Left lung (tissue), 4 donors: ENCODE measurements at regions not wholly inside any gene's neighbourhood (a gene's known extent, or its start where the extent isn't known, plus 50 kb on each side); places are given as distances from the start of the nearest gene placed in this dataset.
"Not testable (repeated sequence)": the region's sequence is repeated elsewhere in the genome, so short reads cannot be mapped to it uniquely, and the experiment has no call there.

Source experiments
- ATAC-seq: fragments of 200-7000 bp; cut with Tn5 transposase; one replicate; pipeline ENCODE4 v1.9.1; 2020; ENCODE audit warnings: moderate library complexity
- DNase-seq, 4 donors: peaks; one replicate each; pipeline ENCODE4 v3.0.0-alpha.2; 2013 to 2020
- H3K27ac ChIP-seq, 2 donors: fragments of 200-600 bp; sonication (generic) in 1 of 2; one replicate each; pipeline versions ENCODE4 v1.5.0 to v1.8.0; 2020 to 2021
- H3K27me3 ChIP-seq, 2 donors: fragments of 200-600 bp; sonication (generic) in 1 of 2; one replicate each; pipeline versions ENCODE4 v1.5.0 to v1.8.0; 2020 to 2021
- H3K36me3 ChIP-seq, 2 donors: fragments of 200-600 bp; sonication (generic) in 1 of 2; one replicate each; pipeline versions ENCODE4 v1.5.0 to v1.8.0; 2020 to 2021
- H3K4me1 ChIP-seq, 2 donors: fragments of 200-600 bp; one replicate each; pipeline ENCODE4 v1.8.0; 2021
- H3K4me3 ChIP-seq, 2 donors: fragments of 200-600 bp; sonication (generic) in 1 of 2; one replicate each; pipeline versions ENCODE4 v1.5.0 to v1.8.0; 2020 to 2021; ENCODE audit warnings: mild to moderate bottlenecking in 1 of 2
- H3K9me3 ChIP-seq, 2 donors: fragments of 200-600 bp; sonication (generic) in 1 of 2; one replicate each; pipeline versions ENCODE4 v1.5.0 to v1.8.0; 2020 to 2021
- CTCF ChIP-seq, 2 donors: fragments of 200-600 bp; sonication (generic) in 1 of 2; IDR thresholded peaks; one replicate each; pipeline versions ENCODE4 v1.5.0 to v1.8.0; 2021; ENCODE audit warnings: antibody characterized with exemption in 2 of 2
- intact Hi-C, 2 donors: fragments of 100-400 bp; cut with DNase I; formaldehyde crosslinking; loops; one replicate each; pipeline versions ENCODE4 v1.11.2 to v1.14.2; 2022
- donor health status: DM: no; HTN: yes; CAD: no.
- donor health status: DM: no; HTN: no; CAD: no.

- intact Hi-C loops = no loop called here
- ATAC-seq (no peak), DNase-seq (no peak)
- no peaks in the 10 kb centered on the region for H3K27me3 ChIP-seq
- no peaks in the 10 kb centered on the region for H3K36me3 ChIP-seq
- H3K4me3 ChIP-seq = no peak overlapping the region
- no peak overlapping the region for H3K27ac ChIP-seq
- no peak for TF ChIP-seq CTCF (IDR thresholded peaks at IDR 0.05)
- H3K4me1 ChIP-seq = no peaks in the 10 kb centered on the region
- no peaks in the 10 kb centered on the region for H3K9me3 ChIP-seq
Measured at GRCh38 chrX:98296129-98296528, 1412.4 kb downstream of the RPA4 start.

- TF ChIP-seq CTCF (IDR thresholded peaks at IDR 0.05) = no peak
- DNase-seq (no peak), ATAC-seq (no peak)
- Histone ChIP-seq H3K4me3 (no peak overlapping the region), H3K9me3 (no peaks in the 10 kb centered on the region), H3K36me3 (no peaks in the 10 kb centered on the region), H3K27ac (no peak overlapping the region), H3K4me1 (no peaks in the 10 kb centered on the region), H3K27me3 (no peaks in the 10 kb centered on the region)
- intact Hi-C loops = no loop called here
Measured at GRCh38 chrX:98299785-98300184, 1416.1 kb downstream of the RPA4 start.

GRCh38 chrX:98300536-98300935, 1416.8 kb downstream of the RPA4 start:
- intact Hi-C loops, H3K9me3 ChIP-seq, H3K27ac ChIP-seq, H3K4me3 ChIP-seq, DNase-seq, ATAC-seq, H3K36me3 ChIP-seq, H3K27me3 ChIP-seq, H3K4me1 ChIP-seq: not testable (repeated sequence)

GRCh38 chrX:98331407-98331806, 1447.7 kb downstream of the RPA4 start:
- intact Hi-C loops = no loop called here
- H3K27ac ChIP-seq = no peak overlapping the region
- no peak overlapping the region for H3K4me3 ChIP-seq
- TF ChIP-seq CTCF (IDR thresholded peaks at IDR 0.05) = no peak
- DNase-seq = no peak
- no peaks in the 10 kb centered on the region for H3K36me3 ChIP-seq
- no peaks in the 10 kb centered on the region for H3K9me3 ChIP-seq
- ATAC-seq = no peak
- H3K27me3 ChIP-seq = no peaks in the 10 kb centered on the region
- H3K4me1 ChIP-seq = no peaks in the 10 kb centered on the region

GRCh38 chrX:98338544-98338943, 1454.8 kb downstream of the RPA4 start:
- H3K27ac ChIP-seq = no peak overlapping the region
- intact Hi-C loops = no loop called here
- H3K4me3 ChIP-seq = no peak overlapping the region
- H3K4me1 ChIP-seq = no peaks in the 10 kb centered on the region
- DNase-seq (no peak), ATAC-seq (no peak)
- no peaks in the 10 kb centered on the region for H3K36me3 ChIP-seq
- peaks cover 0 to 7% of the 10 kb centered on the region in 2 donors for H3K9me3 ChIP-seq
- H3K27me3 ChIP-seq = no peaks in the 10 kb centered on the region
- TF ChIP-seq CTCF (IDR thresholded peaks at IDR 0.05) = no peak

- no peaks in the 10 kb centered on the region for H3K27me3 ChIP-seq
- no peaks in the 10 kb centered on the region for H3K4me1 ChIP-seq
- H3K27ac ChIP-seq = no peak overlapping the region
- TF ChIP-seq CTCF (IDR thresholded peaks at IDR 0.05) = no peak
- ATAC-seq = no peak
- intact Hi-C loops = no loop called here
- no peaks in the 10 kb centered on the region for H3K9me3 ChIP-seq
- DNase-seq = no peak
- no peaks in the 10 kb centered on the region for H3K36me3 ChIP-seq
- no peak overlapping the region for H3K4me3 ChIP-seq
Measured at GRCh38 chrX:98350940-98351339, 1467.2 kb downstream of the RPA4 start.
